Dedifferentiated amniotic fluid mesenchymal stem cell (primary cell): ENCODE measurements at regions not wholly inside any gene's neighbourhood (a gene's known extent, or its start where the extent isn't known, plus 50 kb on each side); places are given as distances from the start of the nearest gene placed in this dataset.
A peak's percentile ranks its signal among the peaks of the same experiment; 100 is the strongest.
"Not testable (repeated sequence)": the region's sequence is repeated elsewhere in the genome, so short reads cannot be mapped to it uniquely, and the experiment has no call there.

ENCODE experiments used
- DNase-seq: peaks from one replicate; pipeline ENCODE4 v3.0.0-alpha.2; 2016; ENCODE audit errors: extremely low spot score

DNA sequence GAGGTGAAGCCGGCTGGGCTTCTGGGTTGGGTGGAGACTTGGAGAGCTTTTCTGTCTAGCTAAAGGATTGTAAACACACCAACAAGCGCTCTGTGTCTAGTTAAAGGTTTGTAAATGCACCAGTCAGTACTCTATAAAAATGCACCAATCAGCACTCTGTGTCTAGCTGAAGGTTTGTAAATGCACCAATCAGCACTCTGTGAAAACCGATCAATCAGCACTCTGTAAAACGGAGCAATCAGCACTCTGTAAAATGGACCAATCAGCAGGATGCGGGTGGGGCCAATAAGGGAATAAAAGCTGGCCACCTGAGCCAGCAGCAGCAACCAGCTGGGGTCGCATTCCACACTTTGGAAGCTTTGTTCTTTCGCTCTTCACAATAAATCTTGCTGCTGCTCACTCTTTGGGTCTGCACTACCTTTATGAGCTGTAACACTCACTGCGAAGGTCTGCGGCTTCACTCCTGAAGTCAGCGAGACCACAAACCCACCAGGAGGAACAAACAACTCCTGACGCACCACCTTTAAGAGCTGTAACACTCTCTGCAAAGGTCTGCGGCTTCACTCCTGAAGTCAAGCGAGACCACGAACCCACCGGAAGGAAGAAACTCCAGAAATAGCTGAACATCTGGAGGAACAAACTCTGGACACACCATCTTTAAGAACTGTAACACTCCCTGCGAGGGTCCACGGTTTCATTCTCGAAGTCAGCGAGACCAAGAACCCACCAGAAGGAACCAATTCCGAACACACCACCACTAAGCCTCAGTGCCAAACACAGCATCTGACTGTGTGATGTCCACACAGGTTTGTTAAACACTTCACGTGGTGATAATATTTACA is 378.2 kb upstream of the CCDC54 start:
- not testable (repeated sequence) for DNase-seq

DNA sequence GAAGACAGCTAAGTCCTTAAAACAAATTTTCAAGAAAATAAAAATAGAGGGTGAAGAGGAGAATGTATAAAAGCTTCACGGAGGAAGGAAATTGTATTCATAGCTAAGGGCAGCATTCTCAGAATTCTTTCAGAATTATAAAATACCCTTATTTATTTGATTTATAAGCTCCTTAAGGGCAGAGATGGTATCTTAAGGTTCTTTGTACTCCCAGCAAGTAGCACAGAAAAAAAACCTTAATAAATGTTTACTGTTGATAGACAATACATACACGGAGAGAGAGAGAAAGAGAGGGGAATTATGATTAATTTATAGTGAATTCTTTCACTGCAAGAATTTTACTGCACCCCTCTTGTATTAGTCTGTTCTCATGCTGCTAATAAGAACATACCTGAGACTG is 375.6 kb upstream of the CCDC54 start:
- DNase-seq, result no peak

DNA sequence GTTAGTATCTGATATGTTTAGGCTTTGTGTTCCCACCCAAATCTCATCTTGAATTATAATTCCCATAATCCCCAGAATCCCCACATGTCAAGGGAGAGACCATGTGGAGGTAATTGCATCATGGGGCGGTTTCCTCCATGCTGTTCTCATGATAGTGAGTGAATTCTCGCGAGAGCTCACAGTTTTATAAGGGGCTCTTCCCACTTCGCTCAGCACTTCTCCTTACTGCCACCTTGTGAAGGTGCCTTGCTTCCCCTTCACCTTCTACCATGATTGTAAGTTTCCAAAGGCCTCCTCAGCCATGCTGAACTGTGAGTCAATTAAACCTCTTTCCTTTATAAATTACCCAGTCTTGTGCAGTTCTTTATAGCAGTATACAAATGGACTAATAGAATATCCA is 371.9 kb upstream of the CCDC54 start:
- DNase-seq, result not testable (repeated sequence)

DNA sequence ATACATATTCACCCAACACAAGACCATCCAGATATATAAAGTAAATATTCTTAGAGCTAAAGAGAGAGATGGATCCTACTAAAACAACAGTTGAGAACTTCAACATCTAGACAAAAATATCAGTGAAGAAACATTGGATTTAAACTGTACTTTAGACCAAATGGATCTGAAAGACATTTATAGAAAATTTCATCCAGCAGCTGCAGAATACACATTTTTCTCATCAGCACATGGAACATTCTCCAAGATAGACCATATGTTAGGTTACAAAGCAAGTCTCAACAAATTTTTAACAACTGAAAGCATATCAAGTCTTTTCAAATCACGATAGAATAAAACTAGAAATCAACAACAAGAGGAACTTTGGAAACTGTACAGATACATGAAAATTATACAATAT is 369.0 kb upstream of the CCDC54 start:
- DNase-seq, result no peak

DNA sequence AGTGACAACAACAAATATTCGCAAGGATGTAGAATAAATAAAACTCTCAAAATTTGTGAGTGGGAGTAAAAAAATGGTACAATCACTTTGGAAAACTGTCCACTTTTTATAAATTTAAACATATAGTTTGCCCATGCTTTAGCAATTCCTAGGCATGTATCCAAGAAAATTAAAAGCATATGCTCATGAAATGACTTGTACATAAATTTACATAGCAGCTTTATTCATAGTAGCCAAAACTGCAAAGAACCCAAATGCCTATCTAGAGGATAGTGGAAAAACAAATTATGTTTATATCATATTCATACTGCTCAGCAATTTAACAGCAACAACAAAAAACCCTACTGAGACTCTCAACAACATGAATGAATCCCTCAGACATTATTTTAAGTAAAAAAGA is 363.6 kb upstream of the CCDC54 start:
- DNase-seq, result peak; percentile 21

DNA sequence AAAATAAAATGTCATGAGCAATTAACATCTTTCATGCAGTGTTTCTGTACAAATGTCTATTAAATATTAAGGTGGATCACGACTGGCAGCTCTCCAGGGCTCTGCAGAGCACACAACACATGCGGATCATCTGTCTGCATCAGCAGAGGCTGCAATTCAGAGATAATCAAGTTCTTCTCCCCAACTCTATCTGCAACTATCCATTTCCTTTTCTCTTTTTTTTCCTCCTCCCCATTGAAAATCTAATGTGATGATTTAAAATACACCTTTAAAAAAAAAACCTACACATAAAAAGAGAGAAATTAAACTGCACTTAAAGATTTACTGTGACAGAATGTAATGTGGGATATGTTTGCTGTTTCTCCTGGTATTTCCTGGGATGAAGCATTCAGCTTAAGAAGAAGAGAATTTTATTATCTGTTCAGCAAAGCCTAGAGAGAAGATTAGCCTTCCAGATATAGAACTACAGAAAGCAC is 352.6 kb upstream of the CCDC54 start:
- DNase-seq, result no peak

DNA sequence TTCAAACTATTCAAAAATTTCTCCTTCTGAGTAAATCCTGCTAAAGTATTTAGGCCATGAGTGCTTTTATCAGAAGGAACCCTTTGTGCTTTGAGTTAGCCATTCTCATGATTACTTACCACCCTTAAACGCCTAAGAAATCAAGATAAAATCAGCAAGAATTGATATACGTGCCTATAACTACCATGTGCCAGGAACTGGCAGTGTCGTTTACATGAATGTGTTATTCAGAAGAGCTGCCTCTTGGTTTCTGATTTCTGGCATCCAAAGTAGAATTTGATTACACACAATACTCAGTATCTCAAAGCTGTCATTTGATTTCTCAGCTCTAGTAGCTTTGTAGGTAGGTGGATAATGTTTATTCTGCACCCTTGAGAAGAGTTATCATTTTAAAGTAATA is 351.3 kb upstream of the CCDC54 start:
- DNase-seq, result no peak

DNA sequence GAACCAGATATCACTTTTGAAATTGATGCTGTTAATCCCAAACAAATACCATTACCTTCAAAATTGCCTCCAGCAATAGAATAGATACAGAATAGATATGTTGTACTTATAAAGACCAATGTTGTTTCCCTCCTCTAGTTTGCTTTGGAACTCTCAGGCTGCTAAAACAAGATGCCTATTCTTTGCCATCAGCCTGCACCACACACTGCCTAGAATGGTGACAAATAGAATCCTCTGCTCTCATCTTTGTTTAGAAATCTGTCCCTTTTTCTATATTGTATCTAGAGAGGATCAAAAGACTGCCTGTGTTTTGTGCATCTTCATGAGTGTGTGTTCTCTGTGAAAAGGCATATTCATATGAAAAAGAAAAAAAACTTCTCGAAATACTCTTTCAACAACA is 349.2 kb upstream of the CCDC54 start:
- DNase-seq, result no peak

DNA sequence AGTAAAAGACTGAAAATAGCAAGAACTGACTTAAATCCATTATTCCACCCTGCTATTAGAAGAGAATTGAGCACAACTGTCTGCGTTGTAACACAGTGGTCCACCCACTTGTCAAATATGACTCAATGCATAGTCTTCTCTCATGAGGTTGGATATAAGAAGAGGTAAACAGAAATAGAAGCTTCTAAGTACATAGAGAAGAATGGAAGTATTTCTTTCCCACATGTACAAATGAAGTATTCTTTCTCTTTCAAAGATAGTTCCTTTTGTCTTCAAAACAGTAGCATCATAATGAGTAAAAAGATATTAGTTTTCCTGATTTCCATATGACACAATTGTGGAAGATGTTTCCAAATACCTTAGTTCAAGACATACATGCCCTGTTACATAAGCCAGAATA is 348.6 kb upstream of the CCDC54 start:
- DNase-seq, result no peak

DNA sequence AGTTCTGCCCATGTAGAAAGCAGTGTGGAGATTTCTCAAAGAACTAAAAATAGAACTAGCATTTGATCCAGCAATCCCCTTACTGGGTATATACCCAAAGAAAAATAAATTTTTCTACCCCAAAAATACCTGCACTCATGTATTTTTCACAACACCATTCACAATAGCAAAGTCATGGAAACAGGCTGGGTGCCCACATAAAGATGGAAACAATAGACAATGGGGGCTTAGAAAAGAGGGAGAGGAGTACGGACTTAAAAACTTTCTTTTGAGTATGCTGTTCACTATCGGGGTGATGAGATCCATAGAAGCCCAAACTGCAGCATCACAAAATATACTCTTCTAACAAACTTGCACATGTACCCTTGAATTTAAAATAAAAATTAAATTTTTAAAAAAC is 345.1 kb upstream of the CCDC54 start:
- no peak for DNase-seq

DNA sequence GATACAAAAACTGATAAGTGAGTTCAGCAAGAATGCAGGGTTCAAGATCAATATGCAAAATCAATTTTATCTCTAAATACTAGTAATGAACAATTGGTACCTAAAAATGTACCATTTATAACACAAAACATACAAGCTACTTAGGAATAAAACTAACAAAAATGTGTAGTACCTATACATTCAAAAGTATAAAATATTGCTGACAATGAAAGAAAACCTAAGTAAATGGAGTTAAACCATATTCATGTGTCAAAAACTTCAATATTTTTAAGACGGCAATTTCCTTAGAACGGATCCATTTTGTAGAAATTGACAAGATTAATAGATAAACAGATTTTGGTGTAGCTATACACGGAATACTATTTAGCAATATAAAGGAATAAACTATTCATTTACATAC is 343.1 kb upstream of the CCDC54 start:
- no peak for DNase-seq

DNA sequence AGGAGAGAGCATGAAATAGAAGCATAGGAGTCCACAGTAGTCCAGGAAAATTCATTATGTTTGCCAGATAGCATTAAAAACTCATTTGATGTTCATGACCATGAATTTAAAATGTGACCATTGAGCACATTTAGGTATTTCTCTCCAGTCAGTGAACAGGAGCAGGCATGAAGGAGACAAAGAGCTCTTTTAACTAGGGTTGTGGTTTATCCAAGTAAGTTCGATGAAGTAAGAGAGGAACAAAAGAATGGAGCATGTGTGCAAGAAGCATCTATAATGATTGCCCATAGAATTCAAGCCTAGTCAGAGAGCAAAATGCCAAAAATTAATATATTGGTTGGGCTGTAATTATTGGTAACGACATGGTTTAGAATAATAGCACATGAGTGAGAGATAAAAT is 342.1 kb upstream of the CCDC54 start:
- no peak for DNase-seq

DNA sequence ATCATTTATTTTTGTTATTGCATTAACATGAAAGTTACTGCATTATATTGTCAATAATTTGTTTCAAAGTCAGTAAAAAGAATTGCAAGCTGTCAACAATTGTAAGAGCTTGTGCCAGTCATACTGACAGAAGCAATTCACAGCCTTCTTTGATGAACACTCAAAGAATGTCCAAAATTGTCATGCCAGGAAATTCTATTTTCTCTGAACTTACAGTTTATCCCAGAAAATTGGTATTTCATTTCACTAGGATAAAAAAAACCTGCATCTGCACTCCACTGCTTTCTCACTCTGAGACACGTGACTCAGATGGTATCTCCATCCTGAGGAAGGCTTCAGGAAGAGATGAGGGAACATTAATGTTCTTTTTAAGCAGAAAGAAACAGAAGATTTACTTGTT is 332.6 kb upstream of the CCDC54 start:
- DNase-seq, result no peak

DNA sequence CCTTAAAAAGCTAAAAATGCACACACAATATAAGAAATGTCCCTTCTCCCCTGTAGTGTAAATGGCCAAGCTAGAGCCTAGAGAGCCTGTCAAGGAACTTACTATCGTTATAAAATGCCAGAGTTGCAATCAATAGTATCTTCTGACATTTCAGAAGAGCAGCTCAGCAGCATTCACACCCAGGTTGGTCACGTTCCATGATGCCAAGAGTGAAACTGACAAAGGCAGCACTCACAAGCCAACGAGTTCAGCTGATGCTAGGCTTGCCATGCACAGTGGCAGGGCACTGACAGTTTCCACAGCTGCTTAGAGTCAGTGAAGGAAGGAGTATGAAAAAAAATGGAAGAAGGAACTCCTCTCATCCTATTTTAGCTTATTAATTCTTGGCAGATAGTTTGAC is 331.4 kb upstream of the CCDC54 start:
- no peak for DNase-seq

DNA sequence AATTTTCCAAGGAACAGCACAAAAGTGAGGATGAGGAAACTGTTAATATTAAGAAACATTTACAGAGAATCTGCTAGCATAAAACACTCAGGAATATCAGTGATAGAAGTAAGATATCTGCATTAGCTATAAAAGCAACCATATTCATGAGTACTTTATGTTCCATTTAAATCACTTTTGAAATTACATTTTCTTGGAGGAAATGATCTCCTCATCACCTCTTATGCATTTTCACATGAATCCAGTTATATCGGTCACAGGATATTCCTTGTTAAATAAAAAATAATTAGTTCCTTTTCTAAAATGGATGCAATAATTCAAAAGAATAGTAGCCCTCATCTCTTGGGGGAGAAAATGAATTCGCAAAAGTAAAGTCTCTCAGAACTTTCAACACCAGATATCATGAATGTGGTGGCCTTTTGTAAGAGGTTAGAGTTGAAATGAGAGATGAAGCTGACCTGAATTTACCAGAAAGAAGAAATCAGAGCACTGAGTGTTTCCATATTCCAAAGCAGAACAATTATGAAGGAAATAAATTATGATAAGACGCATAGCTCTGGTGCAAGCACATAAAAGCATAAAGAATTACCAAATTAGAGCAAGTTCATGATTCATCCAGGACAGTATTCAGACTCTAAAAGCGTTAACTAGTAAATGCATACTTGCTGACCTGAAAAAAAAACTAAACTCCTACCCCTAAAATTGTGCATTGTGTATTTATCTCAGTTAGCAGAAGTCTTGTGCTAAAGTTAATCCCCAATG is 321.9 kb upstream of the CCDC54 start:
- DNase-seq, result no peak

DNA sequence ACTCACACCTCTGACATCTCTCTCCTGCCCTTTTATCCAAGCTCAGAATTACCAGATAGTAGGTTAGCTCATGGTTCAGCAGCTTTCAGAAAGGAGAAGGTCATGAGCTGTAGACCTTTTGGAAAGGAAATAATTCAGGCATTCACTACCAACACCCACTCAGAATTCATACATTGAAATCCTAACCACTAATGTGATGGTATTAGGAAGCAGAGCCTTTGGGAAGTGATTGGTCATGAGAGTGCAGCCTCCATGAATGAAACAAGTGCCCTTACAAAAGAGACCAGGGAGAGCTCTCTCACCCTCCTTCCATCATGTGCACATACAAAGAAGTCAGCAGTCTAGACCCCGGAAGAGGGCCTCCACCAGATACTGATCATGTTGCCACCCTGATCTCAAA is 315.8 kb upstream of the CCDC54 start:
- no peak for DNase-seq

DNA sequence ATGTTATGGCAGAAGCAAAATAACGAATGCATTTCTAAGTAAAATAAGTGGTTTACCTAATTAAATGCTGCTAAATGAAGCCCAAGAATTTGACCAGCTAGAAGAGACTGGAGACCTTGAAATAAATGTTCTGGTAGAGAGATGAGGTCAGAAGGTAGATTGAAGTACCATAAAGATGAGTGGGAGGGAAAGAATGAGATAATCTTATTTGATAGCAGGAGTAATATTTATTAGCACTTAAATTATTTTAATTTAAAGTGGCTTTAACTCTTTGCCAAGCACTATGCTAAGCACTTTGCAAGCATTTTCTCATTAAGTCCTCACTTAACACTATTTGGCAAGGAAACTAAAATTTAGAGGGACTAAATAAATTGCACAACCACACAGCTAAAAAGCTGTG is 314.9 kb upstream of the CCDC54 start:
- DNase-seq, result no peak

DNA sequence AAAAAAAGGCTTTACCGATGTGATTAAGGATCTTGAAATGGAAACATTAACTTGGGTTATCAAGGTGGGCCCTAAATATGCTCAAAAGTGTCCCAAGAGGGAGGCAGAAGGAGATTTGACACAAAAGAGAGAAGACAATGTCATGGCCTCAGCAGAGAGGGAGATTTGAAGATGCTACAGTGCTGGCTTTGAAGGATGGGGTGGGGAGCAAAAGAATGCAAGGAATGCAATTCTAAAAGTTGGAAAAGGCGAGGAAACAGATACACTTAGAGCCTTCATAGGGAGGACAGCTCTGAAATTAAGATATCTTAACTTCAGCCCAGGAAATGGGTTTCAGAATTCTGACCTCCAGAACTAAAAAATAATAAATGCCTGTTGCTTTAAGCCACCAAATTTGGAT is 314.5 kb upstream of the CCDC54 start:
- DNase-seq, result no peak

DNA sequence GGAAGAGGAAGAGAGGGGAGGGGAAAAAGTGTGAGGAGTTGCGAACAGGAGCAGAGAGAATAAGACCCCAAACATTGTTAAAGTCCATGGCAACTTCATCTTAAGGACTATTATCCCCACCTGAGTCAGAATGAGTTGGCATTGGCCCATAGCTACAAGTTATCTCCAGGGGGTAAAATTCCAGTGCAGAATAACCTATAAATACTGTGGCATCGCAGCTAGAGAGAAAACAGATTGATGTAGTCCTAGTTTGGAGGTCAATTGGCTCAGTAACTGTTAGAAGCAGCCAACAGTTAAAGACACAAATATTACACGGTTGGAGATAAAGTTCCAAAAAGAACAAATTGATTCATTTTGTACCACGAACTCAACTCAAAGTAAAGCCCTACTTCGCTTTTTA is 313.9 kb upstream of the CCDC54 start:
- no peak for DNase-seq

DNA sequence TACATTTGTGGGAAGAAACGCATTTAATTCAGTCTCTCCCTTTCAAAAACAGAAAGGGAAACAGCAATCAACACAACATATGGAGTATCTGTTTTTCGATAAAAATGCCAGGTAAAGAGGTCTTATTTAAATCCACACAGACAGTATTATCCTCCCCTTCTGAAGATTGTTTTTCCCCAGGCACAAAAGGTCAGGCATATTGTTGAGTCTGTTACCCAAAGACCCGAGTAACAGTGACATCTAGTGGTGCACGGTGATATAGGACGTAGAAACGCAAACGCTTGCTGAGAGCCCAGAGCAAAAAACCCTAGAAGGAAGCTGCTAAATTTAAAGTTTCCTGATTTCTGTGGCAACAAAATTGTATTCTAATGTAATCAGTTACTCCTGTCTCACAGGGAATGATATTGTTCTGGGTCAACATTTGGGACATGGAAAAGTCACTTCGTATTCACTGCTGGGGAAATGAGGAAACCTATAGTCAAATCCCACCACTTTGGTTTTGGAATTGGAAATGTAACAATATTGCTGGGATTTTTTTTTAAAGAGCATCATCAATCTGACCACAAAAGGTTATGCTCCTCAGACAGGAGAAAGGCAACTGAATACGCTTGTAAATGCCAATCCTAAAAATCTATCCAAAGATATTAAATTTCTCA is 312.7 kb upstream of the CCDC54 start:
- DNase-seq, result peak; percentile 85

DNA sequence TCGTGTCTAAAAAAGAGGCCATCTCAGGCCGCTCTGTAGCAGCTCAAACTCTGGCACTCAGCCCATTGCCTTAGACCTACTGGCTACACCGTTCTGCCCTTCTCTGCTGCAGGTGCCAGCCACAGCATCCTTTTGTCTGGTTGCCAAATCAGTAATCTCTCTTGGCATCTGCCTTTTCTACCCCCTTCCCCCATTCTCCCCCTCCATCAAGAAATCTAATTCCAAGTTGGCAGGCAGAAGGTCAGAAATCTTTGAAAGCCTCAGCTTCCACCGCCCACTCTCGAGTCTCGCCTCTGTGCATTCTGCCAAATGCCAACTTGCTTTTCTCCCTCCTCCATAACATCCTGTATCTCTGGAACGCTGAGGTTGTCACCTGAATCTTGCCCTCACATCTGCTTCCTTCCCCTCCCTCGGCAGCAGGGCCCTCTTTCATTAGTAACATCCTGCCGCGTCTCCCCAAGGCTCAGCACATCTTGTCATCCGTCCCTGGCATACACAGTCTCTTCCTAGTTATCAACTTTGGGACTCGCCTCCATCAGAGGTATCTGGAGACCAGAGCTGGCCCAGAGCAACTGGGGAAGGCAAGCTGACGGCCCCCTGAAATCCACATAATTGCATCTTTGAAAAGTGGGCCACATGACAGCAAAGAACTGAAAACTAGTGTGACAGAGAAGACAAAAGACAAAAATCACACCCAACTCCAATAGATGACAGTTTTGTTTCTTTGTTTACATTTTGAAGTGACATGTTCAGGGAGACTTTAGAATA is 312.0 kb upstream of the CCDC54 start:
- DNase-seq, result no peak

DNA sequence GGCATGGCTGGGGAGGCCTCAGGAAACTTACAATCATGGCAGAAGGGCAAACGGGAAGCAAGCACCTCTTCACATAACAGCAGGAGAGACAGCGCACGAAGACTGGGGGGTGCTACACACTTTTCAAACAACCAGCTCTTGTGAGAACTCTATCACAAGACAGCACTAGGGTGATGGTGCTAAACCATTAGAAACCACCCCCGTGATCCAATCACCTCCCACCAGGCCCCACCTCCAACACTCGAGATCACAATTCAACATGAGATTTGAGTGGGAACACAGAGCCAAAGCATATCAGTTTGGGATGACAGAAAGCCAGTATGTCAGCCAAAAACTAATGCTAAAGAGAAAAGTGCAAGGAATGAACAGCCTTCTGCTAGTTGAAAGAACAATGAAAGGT is 309.8 kb upstream of the CCDC54 start:
- no peak for DNase-seq
